ENCODE measurements at regions not wholly inside any gene's neighbourhood (a gene's known extent, or its start where the extent isn't known, plus 50 kb on each side); places are given as distances from the start of the nearest gene placed in this dataset.

- Histone ChIP-seq H3K36me3 (no peaks in the 10 kb centered on the region), H3K27me3 (replicated peaks; ENCODE audit: insufficient read depth) (no peaks in the 10 kb centered on the region), H3K4me1 (replicated peaks) (no peaks in the 10 kb centered on the region), H3K4me3 (no peak overlapping the region), H3K9me3 (no peaks in the 10 kb centered on the region), H3K27ac (no peak overlapping the region)
- TF ChIP-seq CTCF (IDR thresholded peaks at IDR 0.05) (no peak), POLR2A (IDR thresholded peaks at IDR 0.05) (no peak), POLR2AphosphoS5 (IDR thresholded peaks at IDR 0.05) (no peak)
- DNase-seq (ENCODE audit: low spot score) = no peak
- intact Hi-C loops (cut with DNase I) = no loop called here
Measured at GRCh38 chr15:52997123-52997522, 207.0 kb upstream of the ONECUT1 start.

GRCh38 chr15:52994290-52994689, 204.2 kb upstream of the ONECUT1 start:
- no peak for DNase-seq (ENCODE audit: low spot score)
- WGBS = 74% methylated on average over 1 of the region's 1 CpG
- H3K9me3 ChIP-seq = no peaks in the 10 kb centered on the region
- H3K36me3 ChIP-seq = no peaks in the 10 kb centered on the region
- intact Hi-C loops (cut with DNase I) = no loop called here
- no peak overlapping the region for H3K4me3 ChIP-seq
- H3K27ac ChIP-seq = no peak overlapping the region
- H3K4me1 ChIP-seq (replicated peaks) = no peaks in the 10 kb centered on the region
- no peaks in the 10 kb centered on the region for H3K27me3 ChIP-seq (replicated peaks; ENCODE audit: insufficient read depth)
- TF ChIP-seq CTCF (IDR thresholded peaks at IDR 0.05) (no peak), POLR2A (IDR thresholded peaks at IDR 0.05) (no peak), POLR2AphosphoS5 (IDR thresholded peaks at IDR 0.05) (no peak)

- H3K9me3 ChIP-seq = no peaks in the 10 kb centered on the region
- no peaks in the 10 kb centered on the region for H3K36me3 ChIP-seq
- 59% methylated on average over 3 of the region's 3 CpGs for WGBS
- no peaks in the 10 kb centered on the region for H3K4me1 ChIP-seq (replicated peaks)
- DNase-seq (ENCODE audit: low spot score) = no peak
- TF ChIP-seq CTCF (IDR thresholded peaks at IDR 0.05) (no peak), POLR2AphosphoS5 (IDR thresholded peaks at IDR 0.05) (no peak), POLR2A (IDR thresholded peaks at IDR 0.05) (no peak)
- no peak overlapping the region for H3K27ac ChIP-seq
- H3K27me3 ChIP-seq (replicated peaks; ENCODE audit: insufficient read depth) = no peaks in the 10 kb centered on the region
- intact Hi-C loops (cut with DNase I) = no loop called here
- H3K4me3 ChIP-seq = no peak overlapping the region
Measured at GRCh38 chr15:52984507-52984906, 194.4 kb upstream of the ONECUT1 start.

- no peak for TF ChIP-seq POLR2A (IDR thresholded peaks at IDR 0.05)
- no peak for TF ChIP-seq POLR2AphosphoS5 (IDR thresholded peaks at IDR 0.05)
- no peak for TF ChIP-seq CTCF (IDR thresholded peaks at IDR 0.05)
- no peak overlapping the region for H3K4me3 ChIP-seq
- intact Hi-C loops (cut with DNase I) = no loop called here
- H3K27ac ChIP-seq = no peak overlapping the region
- WGBS = 61% methylated on average over 3 of the region's 3 CpGs
- H3K4me1 ChIP-seq (replicated peaks) = no peaks in the 10 kb centered on the region
- H3K9me3 ChIP-seq = no peaks in the 10 kb centered on the region
- H3K36me3 ChIP-seq = no peaks in the 10 kb centered on the region
- no peaks in the 10 kb centered on the region for H3K27me3 ChIP-seq (replicated peaks; ENCODE audit: insufficient read depth)
- DNase-seq (ENCODE audit: low spot score) = no peak
Measured at GRCh38 chr15:52980446-52980845, 190.3 kb upstream of the ONECUT1 start.

- H3K4me1 ChIP-seq (replicated peaks) = no peaks in the 10 kb centered on the region
- intact Hi-C loops (cut with DNase I) = no loop called here
- no peak overlapping the region for H3K4me3 ChIP-seq
- TF ChIP-seq POLR2AphosphoS5 (IDR thresholded peaks at IDR 0.05) (no peak), CTCF (IDR thresholded peaks at IDR 0.05) (no peak), POLR2A (IDR thresholded peaks at IDR 0.05) (no peak)
- H3K27me3 ChIP-seq (replicated peaks; ENCODE audit: insufficient read depth) = no peaks in the 10 kb centered on the region
- DNase-seq (ENCODE audit: low spot score) = no peak
- H3K27ac ChIP-seq = no peak overlapping the region
- H3K36me3 ChIP-seq = no peaks in the 10 kb centered on the region
- H3K9me3 ChIP-seq = no peaks in the 10 kb centered on the region
- WGBS = 88% methylated on average over 9 of the region's 9 CpGs
Measured at GRCh38 chr15:52976516-52977075, 186.5 kb upstream of the ONECUT1 start.
